Large intestine (tissue), 3 donors: ENCODE measurements at regions not wholly inside any gene's neighbourhood (a gene's known extent, or its start where the extent isn't known, plus 50 kb on each side); places are given as distances from the start of the nearest gene placed in this dataset.

Experiments used
- DNase-seq, 2 donors: peaks; one replicate each; pipeline versions ENCODE4 v3.0.0 to v3.0.0-alpha.2; 2013
- H3K27ac ChIP-seq: one replicate; pipeline ENCODE4 v1.5.1; 2013; ENCODE audit warnings: low read length
- H3K27me3 ChIP-seq: 2 replicates; pipeline ENCODE4 v1.6.1; 2013; ENCODE audit warnings: low read length; ENCODE audit not compliant: control insufficient read depth, insufficient read depth
- H3K36me3 ChIP-seq: 2 replicates; pipeline ENCODE4 v1.6.1; 2013; ENCODE audit warnings: low read length; ENCODE audit not compliant: control insufficient read depth, insufficient read depth
- H3K4me1 ChIP-seq: one replicate; pipeline ENCODE4 v1.6.1; 2013; ENCODE audit warnings: low read length; ENCODE audit not compliant: control insufficient read depth, insufficient read depth
- H3K4me3 ChIP-seq: one replicate; pipeline ENCODE4 v1.5.1; 2013; ENCODE audit warnings: low read length
- H3K9me3 ChIP-seq: one replicate; pipeline ENCODE4 v1.6.1; 2013; ENCODE audit warnings: mild to moderate bottlenecking, low read depth, low read length, moderate library complexity; ENCODE audit not compliant: control insufficient read depth
- WGBS: methylation state at CpG from one replicate; pipeline ENCODE4 v1.1.5; 2013; ENCODE audit warnings: low lambda C conversion rate; ENCODE audit not compliant: insufficient coverage; 5-methylcytosine and 5-hydroxymethylcytosine counted together

DNA sequence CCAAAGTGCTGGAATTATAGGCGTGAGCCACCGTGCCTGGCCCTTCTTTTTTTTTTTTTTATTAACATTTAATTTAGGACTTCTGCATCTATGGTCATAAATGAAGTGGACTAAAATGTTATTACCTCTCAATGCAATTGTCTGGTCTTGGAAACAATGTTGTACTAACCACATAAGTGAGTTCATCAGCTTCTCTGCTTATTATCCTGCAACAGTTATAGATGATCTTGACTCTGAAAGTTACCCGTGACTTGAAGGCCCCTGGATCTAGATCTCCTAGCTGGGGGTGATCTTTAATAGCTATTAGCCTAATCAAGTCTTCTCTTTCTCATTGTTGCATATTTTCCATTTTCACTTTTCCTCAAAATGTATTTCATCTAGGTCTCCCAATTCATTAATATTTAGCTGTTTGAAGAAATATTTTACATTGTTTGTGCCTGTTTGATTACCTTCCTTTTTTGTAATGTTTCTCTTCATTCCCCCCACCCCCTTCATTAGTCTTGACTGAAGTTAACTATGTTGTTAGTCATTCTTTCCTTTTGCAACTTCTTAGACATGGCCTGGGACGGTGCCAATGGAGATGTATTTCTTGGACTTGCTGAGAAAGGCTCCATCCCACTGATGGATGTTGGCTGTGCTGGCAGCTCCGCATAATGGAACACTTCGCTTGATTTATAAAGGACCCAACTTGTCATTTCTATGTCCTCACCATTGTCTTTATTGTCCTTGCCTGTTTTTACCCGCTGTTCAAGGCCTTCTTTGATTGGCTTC is 141.6 kb upstream of the RIOK3 start:
- no peak for DNase-seq
- H3K4me3 ChIP-seq = no peak overlapping the region
- H3K27ac ChIP-seq = no peak overlapping the region
- H3K27me3 ChIP-seq = no peaks in the 10 kb centered on the region
- no peaks in the 10 kb centered on the region for H3K9me3 ChIP-seq
- no peaks in the 10 kb centered on the region for H3K4me1 ChIP-seq
- WGBS = 100% methylated on average over 1 of the region's 7 CpGs
- no peaks in the 10 kb centered on the region for H3K36me3 ChIP-seq

DNA sequence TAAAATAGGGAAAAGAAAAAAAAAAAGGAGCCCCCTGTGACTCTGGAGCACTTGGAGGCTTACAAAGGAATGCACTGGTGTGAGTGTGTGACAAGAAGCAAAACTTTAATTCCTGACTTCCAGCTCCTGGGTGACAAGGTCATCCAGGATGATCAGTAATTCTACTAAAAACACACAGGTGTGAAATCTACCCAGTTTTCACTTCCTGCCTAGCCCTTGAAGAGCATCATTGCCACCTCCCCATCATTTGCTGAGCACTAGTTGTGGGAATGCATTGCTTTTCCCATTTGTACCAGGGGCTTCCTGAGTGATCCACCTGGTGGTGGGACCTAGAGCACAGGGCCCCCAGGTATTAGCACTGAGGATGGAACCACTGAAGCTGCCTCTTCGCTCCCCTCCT is 139.7 kb upstream of the RIOK3 start:
- Histone ChIP-seq H3K4me1 (no peaks in the 10 kb centered on the region), H3K27ac (no peak overlapping the region), H3K36me3 (no peaks in the 10 kb centered on the region), H3K4me3 (no peak overlapping the region), H3K9me3 (no peaks in the 10 kb centered on the region), H3K27me3 (no peaks in the 10 kb centered on the region)
- no CpG with 5 or more reads among the region's 1 CpG for WGBS
- DNase-seq = no peak

- WGBS = no CpG with 5 or more reads among the region's 4 CpGs
- H3K9me3 ChIP-seq = no peaks in the 10 kb centered on the region
- no peaks in the 10 kb centered on the region for H3K36me3 ChIP-seq
- no peaks in the 10 kb centered on the region for H3K4me1 ChIP-seq
- H3K27me3 ChIP-seq = no peaks in the 10 kb centered on the region
- H3K27ac ChIP-seq = no peak overlapping the region
- H3K4me3 ChIP-seq = no peak overlapping the region
- DNase-seq = no peak
These were observed 138.4 kb upstream of the RIOK3 start for GRCh38 chr18:23314672-23315071.

DNA sequence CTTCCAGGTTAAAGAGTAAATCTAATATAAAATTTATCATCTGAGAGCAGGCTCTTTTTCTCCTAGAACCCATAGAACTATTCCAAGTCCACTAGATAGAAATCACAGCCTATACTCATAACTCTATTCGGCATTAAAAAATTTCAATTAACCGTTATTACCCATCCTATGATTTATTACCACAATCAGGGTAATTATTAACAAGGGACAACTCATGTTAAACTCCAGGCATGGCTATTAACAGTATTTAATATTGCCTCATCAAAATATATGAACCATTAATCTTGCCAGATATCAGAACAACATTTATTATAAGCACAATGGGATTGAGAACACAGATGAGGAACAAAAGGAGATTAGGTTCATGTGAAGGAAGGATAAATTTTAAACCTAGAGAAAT is 136.8 kb upstream of the RIOK3 start:
- 36% methylated on average over 2 of the region's 2 CpGs for WGBS
- H3K27ac ChIP-seq = no peak overlapping the region
- H3K4me3 ChIP-seq = no peak overlapping the region
- H3K9me3 ChIP-seq = no peaks in the 10 kb centered on the region
- no peaks in the 10 kb centered on the region for H3K36me3 ChIP-seq
- H3K27me3 ChIP-seq = no peaks in the 10 kb centered on the region
- DNase-seq = no peak
- H3K4me1 ChIP-seq = no peaks in the 10 kb centered on the region

DNA sequence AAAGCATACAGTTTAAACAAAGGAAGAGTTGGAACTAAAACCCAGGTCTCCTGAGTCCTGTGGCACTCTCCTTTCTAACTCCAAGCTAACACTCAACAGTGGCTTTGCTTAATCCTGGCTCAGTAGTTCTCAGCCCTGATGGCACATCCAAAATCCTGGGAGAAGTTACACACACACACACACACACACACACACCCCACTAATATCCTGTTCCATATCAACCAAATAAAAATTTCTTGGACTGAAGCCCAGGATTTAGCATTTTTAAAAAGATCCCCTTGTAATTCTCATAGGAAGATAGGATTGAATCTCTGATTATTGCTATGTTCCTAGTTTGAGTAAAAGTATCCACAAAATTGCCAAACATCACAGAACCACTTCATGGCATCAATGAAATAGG is 136.1 kb upstream of the RIOK3 start:
- no peaks in the 10 kb centered on the region for H3K36me3 ChIP-seq
- H3K4me3 ChIP-seq = no peak overlapping the region
- H3K9me3 ChIP-seq = no peaks in the 10 kb centered on the region
- H3K27me3 ChIP-seq = no peaks in the 10 kb centered on the region
- DNase-seq = no peak
- no peaks in the 10 kb centered on the region for H3K4me1 ChIP-seq
- H3K27ac ChIP-seq = no peak overlapping the region

- H3K9me3 ChIP-seq = no peaks in the 10 kb centered on the region
- H3K4me3 ChIP-seq = no peak overlapping the region
- no peaks in the 10 kb centered on the region for H3K27me3 ChIP-seq
- no peaks in the 10 kb centered on the region for H3K36me3 ChIP-seq
- no peak for DNase-seq
- no peak overlapping the region for H3K27ac ChIP-seq
- H3K4me1 ChIP-seq = no peaks in the 10 kb centered on the region
- 100% methylated on average over 1 of the region's 5 CpGs for WGBS
These were observed 135.0 kb upstream of the RIOK3 start for GRCh38 chr18:23317975-23318675.

DNA sequence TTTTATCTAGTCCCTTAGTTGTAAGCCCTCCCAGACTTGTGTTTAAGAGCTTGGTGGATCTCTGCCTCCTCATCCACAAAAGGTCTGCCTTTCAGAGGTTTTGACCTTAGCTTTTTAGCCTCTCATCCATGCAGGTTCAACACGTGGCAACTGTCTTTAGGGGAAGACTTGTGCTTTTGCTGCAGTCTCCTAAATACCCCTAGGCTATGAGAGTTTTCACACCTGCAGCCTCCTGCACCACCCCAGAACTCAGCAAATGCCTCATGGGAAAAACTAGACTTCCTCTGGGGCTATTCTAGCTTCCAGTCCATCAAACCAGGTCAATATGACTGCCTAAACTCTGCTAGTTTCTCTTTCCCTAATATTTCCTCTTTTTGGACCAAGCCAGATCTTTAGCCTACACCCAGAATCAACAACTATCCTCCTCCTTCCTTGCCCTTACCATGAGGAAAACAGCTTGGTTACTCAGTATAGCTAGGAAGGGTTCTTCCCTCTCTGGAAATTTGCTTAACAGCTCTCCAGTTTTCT is 132.3 kb upstream of the RIOK3 start:
- H3K9me3 ChIP-seq = no peaks in the 10 kb centered on the region
- no CpG with 5 or more reads among the region's 1 CpG for WGBS
- no peaks in the 10 kb centered on the region for H3K36me3 ChIP-seq
- H3K4me1 ChIP-seq = no peaks in the 10 kb centered on the region
- H3K4me3 ChIP-seq = no peak overlapping the region
- H3K27ac ChIP-seq = no peak overlapping the region
- no peaks in the 10 kb centered on the region for H3K27me3 ChIP-seq
- no peak for DNase-seq

DNA sequence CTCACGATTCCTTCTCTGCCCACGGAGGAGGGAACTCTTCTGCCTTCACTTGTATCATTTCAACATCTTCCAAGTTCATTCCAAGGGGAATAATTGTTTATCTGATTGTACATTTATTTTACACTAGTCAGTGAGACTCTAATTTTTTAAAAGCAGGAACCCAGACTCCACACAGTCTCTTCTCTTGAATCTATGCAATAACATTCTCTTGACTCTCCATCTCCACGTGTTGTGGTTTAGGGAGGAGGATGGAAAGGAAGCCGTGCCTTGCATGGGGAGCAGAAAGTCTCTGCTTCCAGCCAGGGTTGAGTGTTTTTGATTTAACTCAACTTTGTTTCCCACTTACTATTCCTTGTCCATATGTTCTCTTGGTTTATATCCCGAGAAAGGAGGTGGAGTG is 131.1 kb upstream of the RIOK3 start:
- Histone ChIP-seq H3K4me1 (no peaks in the 10 kb centered on the region), H3K9me3 (no peaks in the 10 kb centered on the region), H3K4me3 (no peak overlapping the region), H3K27ac (no peak overlapping the region), H3K27me3 (no peaks in the 10 kb centered on the region), H3K36me3 (no peaks in the 10 kb centered on the region)
- no peak for DNase-seq
- WGBS = no CpG with 5 or more reads among the region's 5 CpGs

- Histone ChIP-seq H3K36me3 (no peaks in the 10 kb centered on the region), H3K4me1 (no peaks in the 10 kb centered on the region), H3K9me3 (no peaks in the 10 kb centered on the region), H3K27ac (no peak overlapping the region), H3K4me3 (no peak overlapping the region), H3K27me3 (no peaks in the 10 kb centered on the region)
- 86% methylated on average over 3 of the region's 11 CpGs for WGBS
- no peak for DNase-seq
These were observed 128.9 kb upstream of the RIOK3 start for GRCh38 chr18:23324056-23324811.

GRCh38 chr18:23324861-23325260 is 128.2 kb upstream of the RIOK3 start:
- no peak overlapping the region for H3K27ac ChIP-seq
- H3K36me3 ChIP-seq = no peaks in the 10 kb centered on the region
- no peaks in the 10 kb centered on the region for H3K9me3 ChIP-seq
- WGBS = no CpG with 5 or more reads among the region's 4 CpGs
- no peaks in the 10 kb centered on the region for H3K4me1 ChIP-seq
- no peaks in the 10 kb centered on the region for H3K27me3 ChIP-seq
- H3K4me3 ChIP-seq = no peak overlapping the region
- no peak for DNase-seq
